ENCODE measurements at regions not wholly inside any gene's neighbourhood (a gene's known extent, or its start where the extent isn't known, plus 50 kb on each side); places are given as distances from the start of the nearest gene placed in this dataset.

GRCh38 chr20:41782730-41783406 lies 164.7 kb upstream of the CHD6 start:
- intact Hi-C loops (cut with DNase I; ENCODE audit: low total_unique reads): no loop called here
- Histone ChIP-seq H3K27ac (no peak overlapping the region), H3K9me3 (no peaks in the 10 kb centered on the region), H3K36me3 (no peaks in the 10 kb centered on the region), H3K4me1 (no peaks in the 10 kb centered on the region), H3K4me3 (no peak overlapping the region), H3K27me3 (no peaks in the 10 kb centered on the region)
- no peak for DNase-seq
- TF ChIP-seq CTCF (IDR thresholded peaks at IDR 0.05): no peak

- Histone ChIP-seq H3K27ac (no peak overlapping the region), H3K9me3 (no peaks in the 10 kb centered on the region), H3K27me3 (no peaks in the 10 kb centered on the region), H3K36me3 (no peaks in the 10 kb centered on the region), H3K4me3 (no peak overlapping the region), H3K4me1 (no peaks in the 10 kb centered on the region)
- intact Hi-C loops (cut with DNase I; ENCODE audit: low total_unique reads): no loop called here
- DNase-seq: no peak
- no peak for TF ChIP-seq CTCF (IDR thresholded peaks at IDR 0.05)
These were observed 164.1 kb upstream of the CHD6 start for GRCh38 chr20:41782255-41782654.

- intact Hi-C loops (cut with DNase I; ENCODE audit: low total_unique reads): no loop called here
- no peak overlapping the region for H3K4me3 ChIP-seq
- no peak overlapping the region for H3K27ac ChIP-seq
- no peak for DNase-seq
- H3K27me3 ChIP-seq: peaks cover 0 to 8% of the 10 kb centered on the region in 2 donors
- no peak for TF ChIP-seq CTCF (IDR thresholded peaks at IDR 0.05)
- H3K9me3 ChIP-seq: no peaks in the 10 kb centered on the region
- no peaks in the 10 kb centered on the region for H3K4me1 ChIP-seq
- H3K36me3 ChIP-seq: no peaks in the 10 kb centered on the region
These were observed 158.2 kb upstream of the CHD6 start for GRCh38 chr20:41776421-41776820.

- Histone ChIP-seq H3K4me1 (no peaks in the 10 kb centered on the region), H3K9me3 (no peaks in the 10 kb centered on the region), H3K27ac (no peak overlapping the region), H3K27me3 (peaks cover 0 to 8% of the 10 kb centered on the region in 2 donors), H3K4me3 (no peak overlapping the region), H3K36me3 (no peaks in the 10 kb centered on the region)
- no peak for DNase-seq
- intact Hi-C loops (cut with DNase I; ENCODE audit: low total_unique reads): no loop called here
- no peak for TF ChIP-seq CTCF (IDR thresholded peaks at IDR 0.05)
These were observed 156.1 kb upstream of the CHD6 start for GRCh38 chr20:41774291-41774690.

GRCh38 chr20:41770965-41771364 lies 152.8 kb upstream of the CHD6 start:
- intact Hi-C loops (cut with DNase I; ENCODE audit: low total_unique reads): no loop called here
- Histone ChIP-seq H3K4me3 (no peak overlapping the region), H3K9me3 (no peaks in the 10 kb centered on the region), H3K36me3 (no peaks in the 10 kb centered on the region), H3K27ac (no peak overlapping the region), H3K27me3 (peaks cover 0 to 8% of the 10 kb centered on the region in 2 donors), H3K4me1 (no peaks in the 10 kb centered on the region)
- no peak for DNase-seq
- no peak for TF ChIP-seq CTCF (IDR thresholded peaks at IDR 0.05)

GRCh38 chr20:41770427-41770826 lies 152.2 kb upstream of the CHD6 start:
- H3K9me3 ChIP-seq: no peaks in the 10 kb centered on the region
- no peak overlapping the region for H3K27ac ChIP-seq
- TF ChIP-seq CTCF (IDR thresholded peaks at IDR 0.05): no peak
- no peaks in the 10 kb centered on the region for H3K36me3 ChIP-seq
- no peak overlapping the region for H3K4me3 ChIP-seq
- intact Hi-C loops (cut with DNase I; ENCODE audit: low total_unique reads): no loop called here
- no peak for DNase-seq
- H3K27me3 ChIP-seq: peaks cover 0 to 8% of the 10 kb centered on the region in 2 donors
- no peaks in the 10 kb centered on the region for H3K4me1 ChIP-seq

Measured in tibial artery (tissue), 4 donors.